Prostate gland (tissue), 2 donors: ENCODE measurements at regions not wholly inside any gene's neighbourhood (a gene's known extent, or its start where the extent isn't known, plus 50 kb on each side); places are given as distances from the start of the nearest gene placed in this dataset.
"Not testable (repeated sequence)": the region's sequence is repeated elsewhere in the genome, so short reads cannot be mapped to it uniquely, and the experiment has no call there.

ENCODE experiments used
- DNase-seq: peaks from one replicate; pipeline ENCODE4 v3.0.0-alpha.2; 2019; ENCODE audit warnings: low spot score
- H3K27ac ChIP-seq, 2 donors: fragments of 200-600 bp; sonication (generic); 2 replicates each; pipeline ENCODE4 v1.5.1; 2017 to 2019
- H3K27me3 ChIP-seq: fragments of 200-600 bp; sonication (generic); replicated peaks from 2 replicates; pipeline ENCODE4 v1.5.1; 2019; ENCODE audit not compliant: insufficient read depth
- H3K36me3 ChIP-seq, 2 donors: fragments of 200-600 bp; sonication (generic); 1 replicate in 1 of 2; 2 replicates in 1 of 2; pipeline versions ENCODE4 v1.5.1 to v1.8.1; 2017 to 2019
- H3K4me1 ChIP-seq: fragments of 200-600 bp; sonication (generic); replicated peaks from 2 replicates; pipeline ENCODE4 v1.5.1; 2019
- H3K4me3 ChIP-seq, 2 donors: fragments of 200-600 bp; sonication (generic); 2 replicates each; pipeline ENCODE4 v1.5.1; 2017 to 2019
- H3K9me3 ChIP-seq: fragments of 200-600 bp; sonication (generic); 2 replicates; pipeline ENCODE4 v1.5.1; 2017
- CTCF ChIP-seq, 4 experiments: fragments of 200-600 bp in 2 of 4; fragments of 450-650 bp in 2 of 4; sonication (generic) in 2 of 4; IDR thresholded peaks; 1 replicate in 3 of 4; 2 replicates in 1 of 4; pipeline ENCODE4 v1.5.1; 2016 to 2019; ENCODE audit warnings: antibody characterized with exemption in 4 of 4, mild to moderate bottlenecking in 2 of 4, moderate library complexity in 2 of 4
- POLR2A ChIP-seq: fragments of 450-650 bp; IDR thresholded peaks from one replicate; pipeline ENCODE4 v1.6.1; 2016; ENCODE audit warnings: antibody characterized with exemption, mild to moderate bottlenecking
- POLR2AphosphoS5 ChIP-seq: sonication (generic); formaldehyde crosslinking; IDR thresholded peaks from one replicate; pipeline ENCODE4 v1.6.1; 2017; ENCODE audit warnings: antibody characterized with exemption
- WGBS: methylation state at CpG from one replicate; pipeline ENCODE4 v1.1.5; 2018; 5-methylcytosine and 5-hydroxymethylcytosine counted together
- intact Hi-C: fragments of 100-400 bp; cut with DNase I; formaldehyde crosslinking; loops from one replicate; pipeline ENCODE4 v1.14.2; 2022

- Histone ChIP-seq H3K27me3 (no peaks in the 10 kb centered on the region), H3K4me1 (no peaks in the 10 kb centered on the region), H3K27ac (no peak overlapping the region), H3K4me3 (no peak overlapping the region), H3K36me3 (no peaks in the 10 kb centered on the region), H3K9me3 (no peaks in the 10 kb centered on the region)
- intact Hi-C loops = no loop called here
- 75% methylated on average over 2 of the region's 2 CpGs for WGBS
- DNase-seq = no peak
- TF ChIP-seq POLR2A (no peak), POLR2AphosphoS5 (no peak), CTCF (IDR thresholded peaks at IDR 0.05) (no peak)
Measured at GRCh38 chr11:133639408-133639807, 107.1 kb upstream of the OPCML start.

GRCh38 chr11:133638921-133639320 lies 106.6 kb upstream of the OPCML start:
- 96% methylated on average over 5 of the region's 5 CpGs for WGBS
- H3K36me3 ChIP-seq = no peaks in the 10 kb centered on the region
- intact Hi-C loops = no loop called here
- no peak overlapping the region for H3K4me3 ChIP-seq
- H3K9me3 ChIP-seq = no peaks in the 10 kb centered on the region
- no peaks in the 10 kb centered on the region for H3K4me1 ChIP-seq
- no peak for DNase-seq
- no peak overlapping the region for H3K27ac ChIP-seq
- H3K27me3 ChIP-seq = no peaks in the 10 kb centered on the region
- TF ChIP-seq POLR2A (no peak), CTCF (IDR thresholded peaks at IDR 0.05) (no peak), POLR2AphosphoS5 (no peak)

GRCh38 chr11:133636711-133637355 lies 104.5 kb upstream of the OPCML start:
- intact Hi-C loops = no loop called here
- no peaks in the 10 kb centered on the region for H3K27me3 ChIP-seq
- H3K4me1 ChIP-seq = no peaks in the 10 kb centered on the region
- H3K9me3 ChIP-seq = no peaks in the 10 kb centered on the region
- WGBS = 40% methylated on average over 17 of the region's 18 CpGs
- DNase-seq = no peak
- H3K4me3 ChIP-seq = no peak overlapping the region
- no peak overlapping the region for H3K27ac ChIP-seq
- TF ChIP-seq POLR2AphosphoS5 (no peak), POLR2A (no peak), CTCF (IDR thresholded peaks at IDR 0.05) (no peak)
- no peaks in the 10 kb centered on the region for H3K36me3 ChIP-seq

- no peak for DNase-seq
- H3K4me1 ChIP-seq = no peaks in the 10 kb centered on the region
- no peak overlapping the region for H3K27ac ChIP-seq
- TF ChIP-seq POLR2AphosphoS5 = no peak
- no peak for TF ChIP-seq POLR2A
- no peak for TF ChIP-seq CTCF (IDR thresholded peaks at IDR 0.05)
- intact Hi-C loops = no loop called here
- no peaks in the 10 kb centered on the region for H3K27me3 ChIP-seq
- 23% methylated on average over 3 of the region's 3 CpGs for whole genome bisulfite sequencing
- no peaks in the 10 kb centered on the region for H3K9me3 ChIP-seq
- H3K4me3 ChIP-seq = no peak overlapping the region
- no peaks in the 10 kb centered on the region for H3K36me3 ChIP-seq
Measured at GRCh38 chr11:133635244-133635739, 103.0 kb upstream of the OPCML start.

- H3K36me3 ChIP-seq, H3K9me3 ChIP-seq, intact Hi-C loops, H3K4me1 ChIP-seq, DNase-seq, H3K27me3 ChIP-seq, H3K4me3 ChIP-seq, H3K27ac ChIP-seq: not testable (repeated sequence)
- 60% methylated on average over 11 of the region's 11 CpGs for WGBS
Measured at GRCh38 chr11:133628371-133628770, 96.1 kb upstream of the OPCML start.
